ENCODE measurements at regions not wholly inside any gene's neighbourhood (a gene's known extent, or its start where the extent isn't known, plus 50 kb on each side); places are given as distances from the start of the nearest gene placed in this dataset.
"Not testable (repeated sequence)": the region's sequence is repeated elsewhere in the genome, so short reads cannot be mapped to it uniquely, and the experiment has no call there.

GRCh38 chr4:159925770-159926169 is 822.9 kb downstream of the RAPGEF2 start:
- Histone ChIP-seq H3K9me3 (peaks cover 0 to 29% (median 0%) of the 10 kb centered on the region in 3 donors), H3K36me3 (no peaks in the 10 kb centered on the region), H3K4me3 (no peak overlapping the region), H3K27me3 (no peaks in the 10 kb centered on the region), H3K27ac (no peak overlapping the region), H3K4me1 (no peaks in the 10 kb centered on the region)
- TF ChIP-seq POLR2AphosphoS5 (IDR thresholded peaks at IDR 0.05) (no peak), EP300 (IDR thresholded peaks at IDR 0.05) (no peak), POLR2A (IDR thresholded peaks at IDR 0.05) (no peak), CTCF (IDR thresholded peaks at IDR 0.05) (no peak)
- ATAC-seq: no peak
- 89 to 96% methylated on average over 3 of the region's 3 CpGs for WGBS, 2 donors (ENCODE audit: low coverage in 1 of 2)

GRCh38 chr4:159926871-159927270 is 824.0 kb downstream of the RAPGEF2 start:
- no peak for ATAC-seq
- Histone ChIP-seq H3K36me3 (no peaks in the 10 kb centered on the region), H3K9me3 (peaks cover 0 to 29% (median 0%) of the 10 kb centered on the region in 3 donors), H3K4me1 (no peaks in the 10 kb centered on the region), H3K4me3 (no peak overlapping the region), H3K27ac (no peak overlapping the region), H3K27me3 (no peaks in the 10 kb centered on the region)
- TF ChIP-seq POLR2AphosphoS5 (IDR thresholded peaks at IDR 0.05) (no peak), EP300 (IDR thresholded peaks at IDR 0.05) (no peak)
- 75 to 80% methylated on average over 1 of the region's 1 CpG for WGBS, 2 donors (ENCODE audit: low coverage in 1 of 2)

GRCh38 chr4:159927781-159928180 is 824.9 kb downstream of the RAPGEF2 start:
- H3K4me3 ChIP-seq: no peak overlapping the region
- peaks cover 0 to 29% (median 0%) of the 10 kb centered on the region in 3 donors for H3K9me3 ChIP-seq
- 50 to 58% methylated on average over 3 to 4 of the region's 6 CpGs for whole genome bisulfite sequencing, 2 donors (ENCODE audit: low coverage in 1 of 2)
- H3K27me3 ChIP-seq: no peaks in the 10 kb centered on the region
- TF ChIP-seq CTCF (IDR thresholded peaks at IDR 0.05): no peak
- no peak for TF ChIP-seq POLR2A (IDR thresholded peaks at IDR 0.05)
- TF ChIP-seq POLR2AphosphoS5 (IDR thresholded peaks at IDR 0.05): no peak
- no peak for TF ChIP-seq EP300 (IDR thresholded peaks at IDR 0.05)
- H3K4me1 ChIP-seq: no peaks in the 10 kb centered on the region
- H3K36me3 ChIP-seq: no peaks in the 10 kb centered on the region
- no peak for ATAC-seq
- H3K27ac ChIP-seq: no peak overlapping the region

GRCh38 chr4:159934602-159935001 is 831.7 kb downstream of the RAPGEF2 start:
- not testable (repeated sequence) for H3K4me1 ChIP-seq, H3K27me3 ChIP-seq, H3K27ac ChIP-seq, ATAC-seq, H3K36me3 ChIP-seq, H3K4me3 ChIP-seq
- H3K9me3 ChIP-seq: peaks cover 0 to 13% (median 0%) of the 10 kb centered on the region in 3 donors
- WGBS, 2 donors (ENCODE audit: low coverage in 1 of 2): 67% methylated on average over 1 of the region's 8 CpGs; no CpG with 5 or more reads in 1 of the 2 donors

GRCh38 chr4:159937595-159937994 is 834.7 kb downstream of the RAPGEF2 start:
- Histone ChIP-seq H3K4me3 (no peak overlapping the region), H3K27me3 (no peaks in the 10 kb centered on the region), H3K9me3 (peaks cover 0 to 13% (median 0%) of the 10 kb centered on the region in 3 donors), H3K36me3 (no peaks in the 10 kb centered on the region), H3K4me1 (no peaks in the 10 kb centered on the region), H3K27ac (no peak overlapping the region)
- 77 to 83% methylated on average over 3 of the region's 3 CpGs for WGBS, 2 donors (ENCODE audit: low coverage in 1 of 2)
- TF ChIP-seq POLR2AphosphoS5 (IDR thresholded peaks at IDR 0.05): no peak
- TF ChIP-seq CTCF (IDR thresholded peaks at IDR 0.05): no peak
- TF ChIP-seq EP300 (IDR thresholded peaks at IDR 0.05): no peak
- no peak for TF ChIP-seq POLR2A (IDR thresholded peaks at IDR 0.05)
- ATAC-seq: no peak

GRCh38 chr4:159939681-159940080 is 836.8 kb downstream of the RAPGEF2 start:
- H3K27me3 ChIP-seq: not testable (repeated sequence)

More at GRCh38 chr4:159939681-159940080, 836.8 kb downstream of the RAPGEF2 start:
- H3K4me1 ChIP-seq, H3K9me3 ChIP-seq, H3K4me3 ChIP-seq, ATAC-seq, H3K36me3 ChIP-seq, H3K27ac ChIP-seq: not testable (repeated sequence)
- WGBS, 2 donors (ENCODE audit: low coverage in 1 of 2): no CpG with 5 or more reads among the region's 25 CpGs

All from gastroesophageal sphincter (tissue), 4 donors.